KMS-11 (cell line): ENCODE measurements at regions not wholly inside any gene's neighbourhood (a gene's known extent, or its start where the extent isn't known, plus 50 kb on each side); places are given as distances from the start of the nearest gene placed in this dataset.
"Not testable (repeated sequence)": the region's sequence is repeated elsewhere in the genome, so short reads cannot be mapped to it uniquely, and the experiment has no call there.

Experiments used
- H2AFZ ChIP-seq: fragments of 200-600 bp; sonication (generic); 2 replicates; pipeline ENCODE4 v1.6.1; 2016; ENCODE audit warnings: antibody characterized with exemption, mixed run types, low read depth
- H3K27ac ChIP-seq: fragments of 200-600 bp; sonication (generic); 2 replicates; pipeline ENCODE4 v1.6.1; 2016; ENCODE audit warnings: mild to moderate bottlenecking, mixed run types
- H3K27me3 ChIP-seq: fragments of 200-600 bp; sonication (generic); 2 replicates; pipeline ENCODE4 v1.6.1; 2017; ENCODE audit warnings: mild to moderate bottlenecking, low read depth, mixed run types, moderate library complexity; ENCODE audit not compliant: insufficient read depth
- H3K36me3 ChIP-seq: fragments of 200-600 bp; sonication (generic); 2 replicates; pipeline ENCODE4 v1.6.1; 2017; ENCODE audit warnings: mild to moderate bottlenecking, mixed run types; ENCODE audit not compliant: insufficient read depth
- H3K4me1 ChIP-seq: fragments of 200-600 bp; sonication (generic); 2 replicates; pipeline ENCODE4 v1.6.1; 2016; ENCODE audit warnings: mild to moderate bottlenecking, low read depth, mixed run types; ENCODE audit not compliant: poor library complexity, severe bottlenecking
- H3K4me2 ChIP-seq: fragments of 200-600 bp; sonication (generic); 2 replicates; pipeline ENCODE4 v1.7.0; 2016; ENCODE audit warnings: mild to moderate bottlenecking, mixed run types
- H3K4me3 ChIP-seq: fragments of 200-600 bp; sonication (generic); IDR thresholded peaks from 2 replicates; pipeline ENCODE4 v1.6.1; 2017; ENCODE audit warnings: low read depth, low read length, mixed read lengths; ENCODE audit not compliant: insufficient read depth
- H3K79me2 ChIP-seq: fragments of 200-600 bp; sonication (generic); 2 replicates; pipeline ENCODE4 v1.6.1; 2016; ENCODE audit warnings: low read depth, mixed run types; ENCODE audit not compliant: insufficient read depth
- H3K9ac ChIP-seq: fragments of 200-600 bp; sonication (generic); 2 replicates; pipeline ENCODE4 v1.6.1; 2016; ENCODE audit warnings: mild to moderate bottlenecking, mixed run types
- H4K20me1 ChIP-seq: fragments of 200-600 bp; sonication (generic); 2 replicates; pipeline ENCODE4 v1.6.1; 2016; ENCODE audit warnings: mild to moderate bottlenecking, mixed run types; ENCODE audit not compliant: insufficient read depth
- TF ChIP-seq, protein P1 (sequence below): fragments of 200-600 bp; sonication (generic); conservative IDR thresholded peaks from 2 replicates; pipeline ENCODE4 v1.6.1; 2017; ENCODE audit warnings: low read depth, mild to moderate bottlenecking, antibody characterized with exemption, low read length, moderate library complexity, mixed read lengths

DNA sequence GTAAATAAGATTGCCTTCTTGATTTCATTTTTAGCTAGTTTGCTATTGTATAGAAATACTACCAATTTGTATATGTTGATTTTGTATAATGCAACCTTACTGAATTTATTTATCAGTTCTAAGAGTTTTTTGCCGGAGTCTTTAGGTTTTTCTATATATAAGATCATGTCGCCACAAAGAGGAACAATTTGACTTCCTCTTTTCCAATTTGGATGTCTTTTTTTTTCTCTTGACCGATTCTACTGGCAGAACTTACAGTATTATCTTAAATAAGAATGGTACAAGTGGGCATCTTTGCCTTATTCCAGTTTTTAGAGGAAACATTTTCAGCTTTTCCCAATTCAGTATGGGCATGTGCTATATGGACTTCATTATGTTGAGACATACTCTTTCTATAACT lies 624.7 kb upstream of the ACO1 start:
- H3K27me3 ChIP-seq, result no peaks in the 10 kb centered on the region
- no peak overlapping the region for H3K4me3 ChIP-seq
- H3K9ac ChIP-seq, result no peak overlapping the region
- no peaks in the 10 kb centered on the region for H3K79me2 ChIP-seq
- no peaks in the 10 kb centered on the region for H3K36me3 ChIP-seq
- no peaks in the 10 kb centered on the region for H4K20me1 ChIP-seq
- no peak overlapping the region for H3K4me2 ChIP-seq
- no peak overlapping the region for H3K27ac ChIP-seq
- no peaks in the 10 kb centered on the region for H3K4me1 ChIP-seq
- TF ChIP-seq, protein P1, sequence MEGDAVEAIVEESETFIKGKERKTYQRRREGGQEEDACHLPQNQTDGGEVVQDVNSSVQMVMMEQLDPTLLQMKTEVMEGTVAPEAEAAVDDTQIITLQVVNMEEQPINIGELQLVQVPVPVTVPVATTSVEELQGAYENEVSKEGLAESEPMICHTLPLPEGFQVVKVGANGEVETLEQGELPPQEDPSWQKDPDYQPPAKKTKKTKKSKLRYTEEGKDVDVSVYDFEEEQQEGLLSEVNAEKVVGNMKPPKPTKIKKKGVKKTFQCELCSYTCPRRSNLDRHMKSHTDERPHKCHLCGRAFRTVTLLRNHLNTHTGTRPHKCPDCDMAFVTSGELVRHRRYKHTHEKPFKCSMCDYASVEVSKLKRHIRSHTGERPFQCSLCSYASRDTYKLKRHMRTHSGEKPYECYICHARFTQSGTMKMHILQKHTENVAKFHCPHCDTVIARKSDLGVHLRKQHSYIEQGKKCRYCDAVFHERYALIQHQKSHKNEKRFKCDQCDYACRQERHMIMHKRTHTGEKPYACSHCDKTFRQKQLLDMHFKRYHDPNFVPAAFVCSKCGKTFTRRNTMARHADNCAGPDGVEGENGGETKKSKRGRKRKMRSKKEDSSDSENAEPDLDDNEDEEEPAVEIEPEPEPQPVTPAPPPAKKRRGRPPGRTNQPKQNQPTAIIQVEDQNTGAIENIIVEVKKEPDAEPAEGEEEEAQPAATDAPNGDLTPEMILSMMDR, result no peak
- H2AFZ ChIP-seq, result no peak overlapping the region

- not testable (repeated sequence) for H3K4me2 ChIP-seq, H3K4me1 ChIP-seq, H3K79me2 ChIP-seq, H3K4me3 ChIP-seq, H4K20me1 ChIP-seq, H3K27ac ChIP-seq, H3K36me3 ChIP-seq, H3K27me3 ChIP-seq, H3K9ac ChIP-seq, H2AFZ ChIP-seq
Measured at GRCh38 chr9:31774021-31774420, 610.4 kb upstream of the ACO1 start.

GRCh38 chr9:31774571-31774970 lies 609.9 kb upstream of the ACO1 start:
- no peaks in the 10 kb centered on the region for H3K4me1 ChIP-seq
- no peak overlapping the region for H3K27ac ChIP-seq
- no peaks in the 10 kb centered on the region for H4K20me1 ChIP-seq
- no peaks in the 10 kb centered on the region for H3K36me3 ChIP-seq
- H2AFZ ChIP-seq, result no peak overlapping the region
- H3K4me3 ChIP-seq, result no peak overlapping the region
- TF ChIP-seq, protein P1, result no peak
- no peaks in the 10 kb centered on the region for H3K79me2 ChIP-seq
- no peak overlapping the region for H3K4me2 ChIP-seq
- H3K27me3 ChIP-seq, result no peaks in the 10 kb centered on the region
- no peak overlapping the region for H3K9ac ChIP-seq

- H3K27me3 ChIP-seq, result no peaks in the 10 kb centered on the region
- no peak overlapping the region for H3K4me2 ChIP-seq
- H3K4me3 ChIP-seq, result no peak overlapping the region
- no peak overlapping the region for H2AFZ ChIP-seq
- H3K36me3 ChIP-seq, result no peaks in the 10 kb centered on the region
- no peak overlapping the region for H3K9ac ChIP-seq
- no peaks in the 10 kb centered on the region for H3K79me2 ChIP-seq
- TF ChIP-seq, protein P1, result no peak
- H3K27ac ChIP-seq, result no peak overlapping the region
- no peaks in the 10 kb centered on the region for H3K4me1 ChIP-seq
- H4K20me1 ChIP-seq, result no peaks in the 10 kb centered on the region
Measured at GRCh38 chr9:31776471-31776870, 608.0 kb upstream of the ACO1 start.

GRCh38 chr9:31783491-31783890 lies 601.0 kb upstream of the ACO1 start:
- Histone ChIP-seq H3K4me3 (no peak overlapping the region), H3K79me2 (no peaks in the 10 kb centered on the region), H3K36me3 (no peaks in the 10 kb centered on the region), H3K9ac (no peak overlapping the region), H3K4me2 (no peak overlapping the region), H3K27me3 (no peaks in the 10 kb centered on the region), H3K4me1 (no peaks in the 10 kb centered on the region), H4K20me1 (no peaks in the 10 kb centered on the region), H3K27ac (no peak overlapping the region), H2AFZ (no peak overlapping the region)
- TF ChIP-seq, protein P1, result no peak
